Islet of Langerhans (tissue), 1 donor: ENCODE measurements at regions not wholly inside any gene's neighbourhood (a gene's known extent, or its start where the extent isn't known, plus 50 kb on each side); places are given as distances from the start of the nearest gene placed in this dataset.
"Not testable (repeated sequence)": the region's sequence is repeated elsewhere in the genome, so short reads cannot be mapped to it uniquely, and the experiment has no call there.

Experiments used
- FAIRE-seq: peaks from one replicate; lab custom pipeline; 2011; peaks lifted over from hg19 to GRCh38; lab: Jason Lieb, UNC

GRCh38 chrX:117843749-117844148, 272.9 kb downstream of the KLHL13 start:
- FAIRE-seq, result no peak

- no peak for FAIRE-seq
Observed at GRCh38 chrX:117840645-117841044, 276.0 kb downstream of the KLHL13 start.

GRCh38 chrX:117839544-117839943, 277.1 kb downstream of the KLHL13 start:
- no peak for FAIRE-seq

GRCh38 chrX:117838581-117839331, 277.9 kb downstream of the KLHL13 start:
- FAIRE-seq, result no peak

GRCh38 chrX:117835034-117835433, 281.6 kb downstream of the KLHL13 start:
- no peak for FAIRE-seq

GRCh38 chrX:117834076-117834475, 282.5 kb downstream of the KLHL13 start:
- FAIRE-seq, result no peak

- FAIRE-seq, result not testable (repeated sequence)
Observed at GRCh38 chrX:117821472-117821871, 295.1 kb downstream of the KLHL13 start.

- no peak for FAIRE-seq
Observed at GRCh38 chrX:117808426-117808825, 308.2 kb downstream of the KLHL13 start.

- FAIRE-seq, result no peak
Observed at GRCh38 chrX:117803463-117803862, 313.1 kb downstream of the KLHL13 start.

GRCh38 chrX:117788339-117788738, 328.3 kb downstream of the KLHL13 start:
- no peak for FAIRE-seq

GRCh38 chrX:117771384-117771783, 345.2 kb downstream of the KLHL13 start:
- FAIRE-seq, result no peak

- no peak for FAIRE-seq
Observed at GRCh38 chrX:117768861-117769604, 347.6 kb downstream of the KLHL13 start.

GRCh38 chrX:117765211-117765610, 351.4 kb downstream of the KLHL13 start:
- FAIRE-seq, result no peak

GRCh38 chrX:117752745-117753144, 363.9 kb downstream of the KLHL13 start:
- no peak for FAIRE-seq

- FAIRE-seq, result no peak
Observed at GRCh38 chrX:117751155-117751554, 365.5 kb downstream of the KLHL13 start.

GRCh38 chrX:117744958-117745357, 371.7 kb downstream of the KLHL13 start:
- no peak for FAIRE-seq

GRCh38 chrX:117743469-117744251, 372.9 kb downstream of the KLHL13 start:
- FAIRE-seq, result peak; percentile 69

GRCh38 chrX:117713411-117713810, 403.2 kb downstream of the KLHL13 start:
- FAIRE-seq, result no peak

GRCh38 chrX:117711782-117712181, 404.8 kb downstream of the KLHL13 start:
- FAIRE-seq, result no peak

- FAIRE-seq, result no peak
Observed at GRCh38 chrX:117707948-117708743, 408.5 kb downstream of the KLHL13 start.

GRCh38 chrX:117701050-117701449, 415.6 kb downstream of the KLHL13 start:
- no peak for FAIRE-seq

GRCh38 chrX:117689956-117690355, 426.7 kb downstream of the KLHL13 start:
- FAIRE-seq, result no peak
